Aorta (tissue), 5 donors: ENCODE measurements at regions not wholly inside any gene's neighbourhood (a gene's known extent, or its start where the extent isn't known, plus 50 kb on each side); places are given as distances from the start of the nearest gene placed in this dataset.
"Not testable (repeated sequence)": the region's sequence is repeated elsewhere in the genome, so short reads cannot be mapped to it uniquely, and the experiment has no call there.

Experiments used
- ATAC-seq: fragments of 200-7000 bp; cut with Tn5 transposase; one replicate; pipeline ENCODE4 v1.9.1; 2022; ENCODE audit warnings: moderate library complexity; ENCODE audit not compliant: low FRiP score
- DNase-seq, 2 donors: peaks; one replicate each; pipeline ENCODE4 v3.0.0-alpha.2; 2020
- H3K27ac ChIP-seq, 2 donors: one replicate each; pipeline ENCODE4 v1.5.1; 2013; ENCODE audit warnings: low read length in 2 of 2, mild to moderate bottlenecking in 2 of 2, moderate library complexity in 2 of 2, control low read depth in 1 of 2, inconsistent platforms in 1 of 2, low read depth in 1 of 2
- H3K27me3 ChIP-seq, 2 donors: one replicate each; pipeline ENCODE4 v1.6.1; 2013; ENCODE audit warnings: control low read depth in 1 of 2, low read length in 1 of 2, mild to moderate bottlenecking in 1 of 2, moderate library complexity in 1 of 2; ENCODE audit not compliant: insufficient read depth in 2 of 2, control insufficient read depth in 1 of 2
- H3K36me3 ChIP-seq, 2 donors: one replicate each; pipeline ENCODE4 v1.6.1; 2013; ENCODE audit warnings: control low read depth in 1 of 2, low read length in 1 of 2, mild to moderate bottlenecking in 1 of 2; ENCODE audit not compliant: insufficient read depth in 2 of 2, control insufficient read depth in 1 of 2
- H3K4me1 ChIP-seq, 2 donors: one replicate each; pipeline ENCODE4 v1.6.1; 2013; ENCODE audit warnings: low read length in 2 of 2, control low read depth in 1 of 2, mild to moderate bottlenecking in 1 of 2, moderate library complexity in 1 of 2; ENCODE audit not compliant: insufficient read depth in 2 of 2, control insufficient read depth in 1 of 2
- H3K4me3 ChIP-seq, 2 donors: one replicate each; pipeline ENCODE4 v1.5.1; 2013; ENCODE audit warnings: low read length in 2 of 2, control low read depth in 1 of 2, mild to moderate bottlenecking in 1 of 2
- H3K9me3 ChIP-seq: one replicate; pipeline ENCODE4 v1.6.1; 2013; ENCODE audit warnings: mild to moderate bottlenecking, low read length; ENCODE audit not compliant: control insufficient read depth
- WGBS, 2 donors: extraction: QIAGEN DNeasy Blood & Tissue Kit; methylation state at CpG; one replicate each; pipeline ENCODE4 v1.1.7; 2013; 5-methylcytosine and 5-hydroxymethylcytosine counted together
- intact Hi-C, 2 donors: fragments of 100-400 bp; cut with DNase I; formaldehyde crosslinking; loops; one replicate each; pipeline versions ENCODE4 v1.14.2 to v1.15.0; 2022
- donor health status: healthy with polysubstance abuse.
- donor health status: Bipolar disorder and iron deficiency.
- donor health status: DM: no; HTN: no; CAD: no.
- donor health status: DM: no; HTN: no; CAD: no.
- donor health status: DM: yes; HTN: yes; CAD: no.

DNA sequence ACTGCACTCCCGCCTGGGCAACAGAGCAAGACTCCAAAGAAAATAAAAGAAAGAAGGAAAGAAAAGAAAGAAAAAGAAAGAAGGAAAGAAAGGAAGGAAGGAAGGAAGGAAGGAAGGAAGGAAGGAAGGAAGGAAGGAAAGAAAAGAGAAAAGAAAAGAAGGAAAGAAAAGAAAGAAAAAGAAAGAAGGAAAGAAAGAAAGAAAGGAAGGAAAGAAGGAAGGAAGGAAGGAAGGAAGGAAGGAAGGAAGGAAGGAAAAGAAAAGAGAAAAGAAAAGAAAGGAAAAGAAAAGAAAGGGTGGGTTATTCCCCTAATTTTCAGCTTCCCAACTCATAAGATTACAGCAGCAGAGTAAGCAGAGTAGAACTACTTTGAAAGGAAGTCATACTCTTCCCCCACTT is 64.4 kb downstream of the TMEM200C start:
- ATAC-seq, H3K27me3 ChIP-seq, DNase-seq, H3K36me3 ChIP-seq, intact Hi-C loops, H3K4me1 ChIP-seq, H3K9me3 ChIP-seq, H3K4me3 ChIP-seq, H3K27ac ChIP-seq: not testable (repeated sequence)
- 86 to 95% methylated on average over 1 of the region's 1 CpG for WGBS, 2 donors

DNA sequence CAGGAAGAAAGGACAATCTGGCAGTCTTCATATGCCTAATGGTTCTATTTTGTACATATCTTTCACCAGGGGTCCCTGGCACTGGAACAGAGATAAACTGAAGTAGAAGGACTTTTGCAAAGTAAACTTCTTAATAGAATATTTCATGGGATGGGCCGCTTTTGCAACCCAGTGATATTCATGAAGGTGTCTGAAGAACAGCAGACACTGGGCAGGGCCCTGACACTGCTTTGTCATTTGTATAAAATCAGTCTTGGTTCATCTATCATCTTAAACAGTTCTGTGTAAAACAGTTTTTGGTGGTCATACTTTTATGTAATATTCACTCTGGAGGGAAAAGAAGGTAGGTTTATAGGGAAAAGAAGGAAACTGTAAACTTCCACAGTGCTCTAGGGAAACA is 66.4 kb downstream of the TMEM200C start:
- no peaks in the 10 kb centered on the region for H3K4me1 ChIP-seq
- no peaks in the 10 kb centered on the region for H3K9me3 ChIP-seq
- no peak for DNase-seq
- no peak overlapping the region for H3K27ac ChIP-seq
- intact Hi-C loops, result no loop called here
- ATAC-seq, result no peak
- WGBS, 2 donors, result 77 to 78% methylated on average over 1 of the region's 1 CpG
- H3K4me3 ChIP-seq, result no peak overlapping the region
- H3K27me3 ChIP-seq, result no peaks in the 10 kb centered on the region
- no peaks in the 10 kb centered on the region for H3K36me3 ChIP-seq

DNA sequence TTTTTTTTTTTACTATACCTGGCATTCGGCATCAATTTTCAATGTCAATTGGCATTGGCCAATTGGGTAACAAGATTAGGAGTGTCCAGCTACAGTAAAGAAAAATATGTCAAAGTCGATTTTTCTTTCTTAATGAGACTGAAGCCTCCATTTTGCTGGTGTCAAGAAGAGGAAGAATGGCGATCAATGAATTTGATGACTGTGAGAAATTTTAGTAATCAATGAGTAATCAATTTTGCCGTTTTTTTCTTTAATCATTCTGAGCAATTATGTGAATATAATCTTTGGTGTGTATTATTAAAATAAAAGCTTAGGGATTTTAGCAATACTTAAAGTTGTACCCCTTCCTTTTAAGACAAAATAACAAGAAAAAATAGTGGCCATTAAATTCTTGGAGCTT is 69.7 kb downstream of the TMEM200C start:
- Histone ChIP-seq H3K36me3 (no peaks in the 10 kb centered on the region), H3K27me3 (no peaks in the 10 kb centered on the region), H3K9me3 (no peaks in the 10 kb centered on the region), H3K4me3 (no peak overlapping the region), H3K27ac (no peak overlapping the region), H3K4me1 (no peaks in the 10 kb centered on the region)
- 78 to 80% methylated on average over 4 of the region's 4 CpGs for WGBS, 2 donors
- no peak for ATAC-seq
- DNase-seq, result no peak
- intact Hi-C loops, result no loop called here

DNA sequence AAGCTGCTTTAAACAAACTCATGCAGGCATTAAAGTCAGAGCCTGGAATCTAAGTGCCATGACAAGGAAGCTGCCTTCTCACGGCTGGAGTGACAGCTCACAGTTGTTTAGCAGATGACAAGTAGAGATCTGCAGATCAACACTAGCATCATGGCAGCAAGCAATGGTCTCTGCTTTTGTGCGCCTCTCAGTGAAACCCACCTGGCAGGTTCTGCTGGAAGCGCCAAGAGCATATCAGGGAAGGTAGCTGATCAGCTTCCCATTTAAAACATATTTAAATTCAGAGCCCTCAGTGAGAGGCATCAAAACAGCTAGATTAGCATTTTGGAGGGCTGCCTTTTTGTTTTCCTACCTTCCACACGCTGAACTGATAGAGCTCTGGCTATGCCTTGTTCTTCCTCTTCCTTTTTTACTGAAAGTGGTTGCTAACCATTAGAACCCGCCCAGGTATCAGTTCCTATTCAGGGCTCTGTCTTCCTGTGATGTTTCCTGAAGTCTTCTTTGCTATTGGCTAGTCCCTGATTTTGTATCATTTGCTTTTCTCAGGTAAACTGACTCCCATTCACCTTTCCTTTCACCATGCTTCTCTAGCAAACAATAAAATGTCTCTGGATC is 70.8 kb downstream of the TMEM200C start:
- Histone ChIP-seq H3K27me3 (no peaks in the 10 kb centered on the region), H3K27ac (no peak overlapping the region), H3K4me1 (no peaks in the 10 kb centered on the region), H3K36me3 (no peaks in the 10 kb centered on the region), H3K4me3 (no peak overlapping the region), H3K9me3 (no peaks in the 10 kb centered on the region)
- intact Hi-C loops, result no loop called here
- no peak for DNase-seq
- ATAC-seq, result no peak
- 47 to 51% methylated on average over 5 of the region's 5 CpGs for WGBS, 2 donors

DNA sequence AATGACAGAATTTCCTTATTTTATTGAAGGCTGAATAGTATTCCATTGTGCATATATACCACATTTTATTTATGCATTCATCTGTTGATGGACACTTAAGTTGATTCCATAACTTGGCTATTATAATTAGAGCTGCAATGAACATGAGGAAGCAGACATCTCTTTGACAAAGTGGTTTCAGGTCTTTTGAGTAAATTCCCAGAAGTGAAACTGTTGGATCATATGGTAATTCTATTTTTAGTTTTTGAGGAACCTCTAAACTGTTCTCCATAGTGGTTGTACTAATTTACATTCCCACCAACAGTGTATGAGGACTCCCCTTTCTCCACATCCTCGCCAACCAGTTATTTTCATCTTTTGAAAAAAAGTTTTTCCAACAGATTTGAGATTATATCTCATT is 77.5 kb downstream of the TMEM200C start:
- intact Hi-C loops, result loop anchor here in 1 of 2 donors (10.0 kb wide), 1 partner anchor 63 kb away; no protein-coding TSS in a partner anchor
- ATAC-seq (no peak), DNase-seq (no peak)
- Histone ChIP-seq H3K4me3 (no peak overlapping the region), H3K9me3 (no peaks in the 10 kb centered on the region), H3K36me3 (no peaks in the 10 kb centered on the region), H3K27ac (no peak overlapping the region), H3K4me1 (no peaks in the 10 kb centered on the region), H3K27me3 (no peaks in the 10 kb centered on the region)
- 38 to 47% methylated on average over 1 of the region's 1 CpG for WGBS, 2 donors

- no peak overlapping the region for H3K4me3 ChIP-seq
- H3K27ac ChIP-seq, result no peak overlapping the region
- 79 to 86% methylated on average over 5 of the region's 5 CpGs for WGBS, 2 donors
- H3K36me3 ChIP-seq, result no peaks in the 10 kb centered on the region
- H3K4me1 ChIP-seq, result no peaks in the 10 kb centered on the region
- DNase-seq (no peak), ATAC-seq (no peak)
- no peaks in the 10 kb centered on the region for H3K27me3 ChIP-seq
- intact Hi-C loops, result no loop called here
- peaks cover 2% of the 10 kb centered on the region for H3K9me3 ChIP-seq
These were observed 88.5 kb downstream of the TMEM200C start for GRCh38 chr18:5806860-5807259.

- intact Hi-C loops, result no loop called here
- WGBS, 2 donors, result 13 to 25% methylated on average over 1 of the region's 1 CpG
- DNase-seq (no peak), ATAC-seq (no peak)
- Histone ChIP-seq H3K4me3 (no peak overlapping the region), H3K36me3 (no peaks in the 10 kb centered on the region), H3K27me3 (peaks cover 0 to 1% of the 10 kb centered on the region in 2 donors), H3K27ac (no peak overlapping the region), H3K4me1 (no peaks in the 10 kb centered on the region), H3K9me3 (no peaks in the 10 kb centered on the region)
These were observed 107.4 kb downstream of the TMEM200C start for GRCh38 chr18:5787936-5788335.

GRCh38 chr18:5779922-5780321 is 115.4 kb downstream of the TMEM200C start:
- Histone ChIP-seq H3K4me1 (no peaks in the 10 kb centered on the region), H3K27me3 (no peaks in the 10 kb centered on the region), H3K4me3 (no peak overlapping the region), H3K36me3 (no peaks in the 10 kb centered on the region), H3K27ac (no peak overlapping the region), H3K9me3 (no peaks in the 10 kb centered on the region)
- DNase-seq (no peak), ATAC-seq (no peak)
- WGBS, 2 donors, result 31 to 32% methylated on average over 2 of the region's 2 CpGs
- intact Hi-C loops, result no loop called here

GRCh38 chr18:5772306-5773105 is 122.8 kb downstream of the TMEM200C start:
- Histone ChIP-seq H3K27ac (no peak overlapping the region), H3K9me3 (no peaks in the 10 kb centered on the region), H3K4me1 (no peaks in the 10 kb centered on the region), H3K27me3 (no peaks in the 10 kb centered on the region), H3K4me3 (no peak overlapping the region), H3K36me3 (no peaks in the 10 kb centered on the region)
- intact Hi-C loops, result no loop called here
- whole genome bisulfite sequencing, 2 donors, result 20 to 24% methylated on average over 14 of the region's 14 CpGs
- DNase-seq (no peak), ATAC-seq (no peak)
